GM18520 (cell line): ENCODE measurements at regions not wholly inside any gene's neighbourhood (a gene's known extent, or its start where the extent isn't known, plus 50 kb on each side); places are given as distances from the start of the nearest gene placed in this dataset.

Experiments used
- ATAC-seq: cut with Tn5 transposase; IDR thresholded peaks from one replicate; pipeline ENCODE4 v1.9.1; 2021; ENCODE audit not compliant: unreplicated experiment

GRCh38 chr2:118525346-118525745 lies 322.1 kb downstream of the EN1 start:
- ATAC-seq, result no peak

- no peak for ATAC-seq
Measured at GRCh38 chr2:118524911-118525310, 322.5 kb downstream of the EN1 start.

- no peak for ATAC-seq
Measured at GRCh38 chr2:118523761-118524160, 323.7 kb downstream of the EN1 start.

- ATAC-seq, result no peak
Measured at GRCh38 chr2:118521960-118522359, 325.5 kb downstream of the EN1 start.

GRCh38 chr2:118521272-118521671 lies 326.2 kb downstream of the EN1 start:
- no peak for ATAC-seq

GRCh38 chr2:118520246-118520645 lies 327.2 kb downstream of the EN1 start:
- no peak for ATAC-seq

- no peak for ATAC-seq
Measured at GRCh38 chr2:118519511-118519910, 327.9 kb downstream of the EN1 start.

- no peak for ATAC-seq
Measured at GRCh38 chr2:118510807-118511206, 336.6 kb downstream of the EN1 start.

- no peak for ATAC-seq
Measured at GRCh38 chr2:118509319-118510004, 338.0 kb downstream of the EN1 start.

- ATAC-seq, result no peak
Measured at GRCh38 chr2:118508282-118508681, 339.2 kb downstream of the EN1 start.

GRCh38 chr2:118505436-118505835 lies 342.0 kb downstream of the EN1 start:
- ATAC-seq, result no peak

- no peak for ATAC-seq
Measured at GRCh38 chr2:118502106-118502505, 345.3 kb downstream of the EN1 start.

GRCh38 chr2:118498943-118499342 lies 348.5 kb downstream of the EN1 start:
- no peak for ATAC-seq

- ATAC-seq, result no peak
Measured at GRCh38 chr2:118496870-118497611, 350.4 kb downstream of the EN1 start.

- no peak for ATAC-seq
Measured at GRCh38 chr2:118496467-118496866, 351.0 kb downstream of the EN1 start.

GRCh38 chr2:118495290-118495689 lies 352.2 kb downstream of the EN1 start:
- no peak for ATAC-seq

GRCh38 chr2:118493213-118493612 lies 354.2 kb downstream of the EN1 start:
- ATAC-seq, result no peak

GRCh38 chr2:118492335-118492734 lies 355.1 kb downstream of the EN1 start:
- no peak for ATAC-seq

GRCh38 chr2:118490330-118490729 lies 357.1 kb downstream of the EN1 start:
- no peak for ATAC-seq

GRCh38 chr2:118489712-118490299 lies 357.6 kb downstream of the EN1 start:
- ATAC-seq, result no peak

GRCh38 chr2:118481299-118481698 lies 366.1 kb downstream of the EN1 start:
- ATAC-seq, result no peak

GRCh38 chr2:118479020-118479419 lies 368.4 kb downstream of the EN1 start:
- ATAC-seq, result no peak
